GM21367 (cell line): ENCODE measurements at regions not wholly inside any gene's neighbourhood (a gene's known extent, or its start where the extent isn't known, plus 50 kb on each side); places are given as distances from the start of the nearest gene placed in this dataset.
A peak's percentile ranks its signal among the peaks of the same experiment; 100 is the strongest.

Experiments used
- ATAC-seq: cut with Tn5 transposase; IDR thresholded peaks from one replicate; pipeline ENCODE4 v1.9.1; 2021; ENCODE audit not compliant: unreplicated experiment

DNA sequence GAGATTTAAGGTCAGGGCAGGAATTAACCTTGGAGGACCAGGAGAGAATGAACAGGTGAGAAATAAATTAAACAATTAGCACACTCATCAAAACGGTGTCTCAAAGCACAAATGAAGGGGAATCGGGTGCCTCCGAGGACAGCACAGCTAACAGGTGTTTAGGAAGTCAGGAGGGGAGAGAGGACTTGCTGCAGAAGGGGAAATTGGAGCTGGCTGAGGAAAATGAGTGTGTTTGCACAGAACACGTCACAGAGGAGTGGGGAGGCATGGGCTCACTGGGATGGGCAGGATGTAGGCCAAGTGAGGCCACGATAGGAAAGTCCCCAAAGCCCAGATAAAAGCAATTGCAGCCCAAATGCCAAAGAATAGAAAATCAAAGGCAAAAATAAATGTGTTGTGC lies 121.7 kb downstream of the ZNF664 start:
- no peak for ATAC-seq

GRCh38 chr12:124096109-124096508 lies 123.1 kb downstream of the ZNF664 start:
- no peak for ATAC-seq

DNA sequence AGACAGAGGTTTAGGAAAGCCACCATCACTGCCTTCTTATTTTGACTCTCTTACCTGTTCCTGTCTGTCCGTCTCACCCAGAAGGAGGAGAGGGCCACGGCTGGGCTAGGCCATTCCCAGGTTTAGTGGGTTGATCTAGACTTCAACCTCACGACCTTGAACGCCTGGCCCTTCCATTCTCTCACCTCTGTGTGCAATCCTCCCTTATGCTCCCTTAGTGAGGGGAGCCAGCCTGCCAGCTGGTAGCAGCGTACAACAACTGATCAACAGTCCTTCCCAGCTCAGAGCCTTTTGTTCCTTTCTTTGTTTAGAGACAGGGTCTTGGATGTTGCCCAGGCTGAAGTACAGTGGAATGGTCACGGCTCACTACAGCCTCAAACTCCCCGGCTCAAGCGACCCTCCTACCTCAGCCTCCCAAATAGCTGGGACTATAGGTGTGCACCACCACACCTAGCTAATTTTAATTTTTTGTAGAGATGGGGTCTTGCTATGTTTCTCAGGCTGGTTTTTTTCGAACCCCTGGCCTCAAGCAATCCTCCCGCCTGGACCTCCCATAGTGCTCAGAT lies 123.9 kb downstream of the ZNF664 start:
- ATAC-seq = no peak

DNA sequence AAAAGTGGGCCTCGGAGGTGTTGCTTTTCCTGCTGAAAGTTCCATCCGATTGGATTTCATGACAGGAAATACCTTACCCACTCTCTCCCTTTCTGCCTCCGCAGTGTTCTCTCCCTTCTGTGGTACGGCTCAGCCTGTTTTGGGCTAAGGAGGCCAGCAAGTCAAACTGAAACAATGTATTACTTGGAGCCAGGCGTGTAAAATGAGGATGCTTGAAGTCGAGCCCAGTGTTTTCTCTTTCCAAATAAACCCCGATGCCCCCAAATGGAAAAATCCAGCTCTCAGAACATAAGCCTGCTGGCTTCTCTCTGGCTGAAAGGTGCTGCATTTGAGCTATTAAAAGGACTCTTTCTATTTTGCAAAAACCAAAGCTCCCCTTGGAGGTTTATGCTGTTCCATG lies 124.7 kb downstream of the ZNF664 start:
- no peak for ATAC-seq

- no peak for ATAC-seq
These were observed 125.2 kb downstream of the ZNF664 start for GRCh38 chr12:124098101-124098757.

- ATAC-seq = no peak
These were observed 125.9 kb downstream of the ZNF664 start for GRCh38 chr12:124098887-124099286.

DNA sequence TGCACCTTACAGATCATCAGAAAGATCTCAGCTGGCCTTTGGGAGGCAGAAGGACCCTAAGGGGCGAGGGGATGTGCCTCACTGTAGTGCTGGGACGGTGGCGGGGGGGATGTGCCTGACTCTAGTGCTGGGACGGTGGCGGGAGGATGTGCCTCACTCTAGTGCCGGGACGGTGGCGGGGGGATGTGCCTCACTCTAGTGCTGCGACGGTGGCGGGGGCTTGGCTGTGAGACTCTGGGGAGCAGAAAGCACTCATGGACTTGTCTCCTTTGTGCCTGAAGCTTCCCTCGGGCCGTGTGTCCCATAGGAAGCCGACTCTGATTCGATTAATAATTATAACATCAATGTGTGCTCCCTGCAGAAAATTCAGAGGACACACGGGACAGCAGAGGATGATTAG lies 126.6 kb downstream of the ZNF664 start:
- no peak for ATAC-seq

DNA sequence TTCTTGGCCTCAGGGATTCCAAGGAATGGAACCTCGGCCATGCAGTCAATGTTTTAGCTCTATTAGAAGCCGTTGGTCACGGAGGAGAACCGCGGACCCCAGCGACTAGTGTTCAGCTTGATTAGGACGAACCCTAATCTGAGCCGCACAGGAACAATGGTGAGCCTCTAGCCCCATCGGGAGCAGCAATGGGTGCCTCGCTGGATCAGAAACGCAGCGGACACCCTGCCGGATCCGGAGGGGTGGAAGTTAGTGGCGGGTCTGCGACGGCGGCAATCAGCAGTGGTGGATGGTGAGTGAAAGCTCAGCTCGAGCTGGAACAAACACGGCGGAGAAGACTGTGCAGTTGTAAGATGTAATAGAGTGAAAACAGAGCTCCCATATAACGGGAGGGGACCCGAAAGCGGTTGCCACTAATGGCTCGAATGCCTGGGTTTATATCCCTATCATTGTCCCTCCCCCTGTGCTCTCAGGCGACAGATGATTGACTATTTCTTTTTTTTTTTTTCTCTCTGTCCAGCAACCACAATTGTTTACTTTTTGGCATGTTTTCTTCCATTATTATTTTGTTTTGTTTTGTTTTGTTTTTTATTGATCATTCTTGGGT lies 127.7 kb downstream of the ZNF664 start:
- no peak for ATAC-seq

- no peak for ATAC-seq
These were observed 132.5 kb downstream of the ZNF664 start for GRCh38 chr12:124105546-124105945.

DNA sequence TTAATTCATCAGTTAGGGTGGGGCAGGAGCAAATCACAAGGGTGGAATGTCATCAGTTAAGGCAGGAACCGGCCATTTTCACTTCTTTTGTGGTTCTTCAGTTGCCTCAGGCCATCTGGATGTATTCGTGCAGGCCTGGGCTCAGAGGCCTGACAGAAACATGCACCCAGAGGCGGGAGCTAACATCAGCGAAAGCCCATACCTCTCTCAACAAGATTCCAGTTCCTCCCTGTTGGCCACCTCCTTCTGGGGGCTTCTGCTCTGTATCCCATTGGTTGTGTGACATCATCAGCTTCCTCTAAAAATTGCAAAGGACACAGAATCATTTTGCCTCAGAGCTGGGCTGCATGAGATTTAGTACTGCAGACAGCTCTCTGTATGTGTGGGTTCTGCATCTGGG lies 134.3 kb downstream of the ZNF664 start:
- no peak for ATAC-seq

- ATAC-seq = no peak
These were observed 136.7 kb downstream of the ZNF664 start for GRCh38 chr12:124109760-124110159.

DNA sequence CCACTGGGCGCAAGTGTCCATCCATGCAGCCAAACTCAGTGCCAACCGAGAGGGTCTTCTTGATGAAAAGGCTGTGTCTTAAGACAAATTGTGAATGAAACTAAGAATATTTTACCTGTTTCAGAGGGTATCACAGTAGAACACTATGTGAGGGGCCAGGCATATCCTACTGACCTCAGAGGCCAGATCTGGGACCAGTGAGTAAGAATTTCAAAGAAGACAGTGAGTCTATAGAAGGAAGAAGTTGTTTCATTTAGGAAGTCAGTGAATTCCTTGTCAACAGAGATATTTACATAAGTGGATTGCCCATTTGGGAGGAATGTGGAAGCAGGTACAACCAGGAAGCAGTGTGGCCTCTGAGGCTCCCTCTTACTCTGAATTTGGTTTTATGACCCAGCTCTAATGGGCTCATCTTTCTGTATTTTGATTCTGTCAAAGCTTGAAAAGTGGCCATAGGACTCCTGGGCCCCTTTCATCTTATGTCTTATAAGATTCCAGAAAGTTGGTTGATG lies 137.4 kb downstream of the ZNF664 start:
- ATAC-seq = no peak

GRCh38 chr12:124111006-124111405 lies 138.0 kb downstream of the ZNF664 start:
- ATAC-seq = no peak

DNA sequence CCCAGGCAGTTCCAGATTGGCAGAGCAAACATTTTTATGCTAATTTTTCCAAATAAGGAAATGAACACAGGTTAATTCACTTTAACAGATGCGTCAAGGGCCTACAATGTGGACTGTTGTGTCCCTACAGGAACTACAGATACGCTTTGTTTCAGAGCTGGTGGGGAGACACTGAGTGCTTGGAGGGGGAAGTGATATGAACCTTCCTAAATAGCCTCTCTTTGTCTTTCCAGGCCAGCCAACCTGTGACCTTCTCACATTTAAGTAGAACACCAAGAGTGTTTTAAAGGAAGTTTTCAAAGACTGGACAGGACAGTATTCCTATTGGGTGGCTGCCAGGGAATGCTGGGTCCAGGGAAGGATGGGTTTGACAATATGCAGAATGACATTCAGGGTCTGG lies 141.3 kb downstream of the ZNF664 start:
- no peak for ATAC-seq

DNA sequence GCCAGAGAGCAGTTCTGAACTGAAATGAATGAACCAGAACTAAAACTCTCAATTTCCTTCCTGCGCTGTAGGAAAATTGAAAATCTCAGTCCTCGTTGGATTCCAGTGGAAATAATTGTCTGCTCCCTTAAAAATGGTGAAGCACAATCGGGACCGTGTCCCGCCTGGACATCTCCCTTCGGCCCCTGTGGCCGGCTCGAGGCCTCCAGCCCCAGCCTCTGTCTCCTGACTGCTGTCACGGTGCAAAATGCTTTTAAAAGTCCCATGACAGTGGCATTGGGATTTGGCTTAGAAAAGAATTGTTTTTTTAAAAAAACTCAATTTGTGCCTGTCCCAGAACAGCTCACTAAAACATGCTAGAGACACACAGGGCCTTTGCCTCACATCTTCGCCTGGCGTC lies 142.5 kb downstream of the ZNF664 start:
- ATAC-seq = no peak

GRCh38 chr12:124115976-124116690 lies 143.1 kb downstream of the ZNF664 start:
- no peak for ATAC-seq

GRCh38 chr12:124120739-124121138 lies 147.7 kb downstream of the ZNF664 start:
- ATAC-seq = no peak

DNA sequence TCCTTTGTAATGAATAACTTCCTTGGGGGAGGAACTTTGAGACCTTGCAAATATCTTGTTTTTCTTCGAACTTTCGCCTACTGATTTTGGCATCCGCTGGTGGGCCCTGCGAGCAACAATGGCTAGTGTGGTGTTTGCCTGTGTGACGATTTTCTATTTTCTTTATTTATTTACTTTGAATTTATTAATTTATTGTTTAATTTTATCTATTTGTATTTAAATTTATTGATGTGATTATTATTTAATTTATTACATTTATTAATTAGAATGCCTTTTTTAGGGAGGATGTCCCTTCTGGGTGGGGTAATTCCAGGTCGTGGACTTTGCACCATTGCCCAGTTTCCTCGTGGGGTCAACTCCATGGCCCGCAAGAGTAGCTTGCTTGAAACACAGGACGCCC lies 149.7 kb downstream of the ZNF664 start:
- no peak for ATAC-seq

DNA sequence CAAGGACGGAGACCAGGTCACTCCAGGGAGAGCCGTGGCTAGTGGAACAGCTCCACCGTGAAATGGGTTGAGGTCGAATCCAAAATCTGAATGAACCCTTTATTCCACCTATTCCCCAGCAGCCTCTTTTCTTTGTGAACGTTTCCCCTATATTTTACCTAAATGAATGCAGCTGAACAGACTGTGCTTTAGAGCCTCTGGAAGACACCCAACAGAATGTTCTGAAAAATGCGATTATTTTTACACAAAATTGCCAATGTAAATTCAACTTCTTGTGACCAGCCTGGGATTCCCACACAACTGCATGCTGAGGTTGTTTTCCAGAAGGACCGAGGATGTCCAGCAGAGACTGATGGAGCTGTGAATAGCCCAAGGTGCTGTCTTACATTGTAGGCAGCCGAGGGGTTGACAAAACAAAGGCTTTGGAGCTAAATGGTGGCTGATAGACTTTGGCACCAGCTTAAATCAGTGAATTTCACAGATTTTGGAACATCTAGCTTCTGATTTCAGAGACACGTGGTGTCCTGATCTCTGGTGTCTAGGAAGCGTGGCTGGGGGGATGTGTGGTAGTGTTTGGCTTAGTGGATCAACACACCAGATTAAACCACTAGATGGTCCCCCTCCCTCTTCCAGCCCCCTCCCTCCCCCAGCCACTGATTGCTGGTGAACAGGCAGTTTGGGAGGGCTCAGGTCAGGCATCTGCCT lies 150.4 kb downstream of the ZNF664 start:
- no peak for ATAC-seq

DNA sequence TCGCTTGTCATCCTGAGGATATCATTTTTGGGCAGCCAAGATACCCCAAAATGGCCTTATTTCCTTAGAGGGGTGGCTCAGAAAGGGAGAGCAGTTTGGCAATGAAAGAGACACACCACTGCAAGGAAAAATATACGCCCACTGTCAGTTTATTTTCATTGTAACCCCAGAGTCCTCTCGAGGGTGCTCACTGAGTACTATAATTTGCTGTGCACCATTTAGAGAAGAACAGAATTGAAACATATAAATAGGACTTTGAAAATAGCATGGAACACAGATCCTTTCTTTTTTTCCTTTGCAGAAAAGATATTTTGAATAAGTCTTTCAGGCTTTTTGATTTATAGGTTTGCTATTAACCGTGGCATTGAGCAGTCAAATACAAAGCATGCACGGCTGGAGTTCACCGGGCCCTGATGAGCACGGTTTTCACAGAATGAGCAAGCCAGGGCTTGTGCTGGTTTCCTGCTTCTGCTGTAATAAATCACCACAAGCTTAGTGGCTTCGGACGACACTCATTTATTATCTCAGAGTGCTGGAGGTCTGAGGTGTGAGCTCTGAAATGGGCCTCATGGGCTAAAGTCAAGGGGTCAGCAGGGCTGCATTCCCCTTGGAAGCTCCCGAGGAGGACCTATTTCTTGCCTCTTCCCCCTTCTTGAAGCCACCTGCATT lies 152.3 kb downstream of the ZNF664 start:
- peak; percentile 59 for ATAC-seq
